ENCODE measurements at regions not wholly inside any gene's neighbourhood (a gene's known extent, or its start where the extent isn't known, plus 50 kb on each side); places are given as distances from the start of the nearest gene placed in this dataset.

DNA sequence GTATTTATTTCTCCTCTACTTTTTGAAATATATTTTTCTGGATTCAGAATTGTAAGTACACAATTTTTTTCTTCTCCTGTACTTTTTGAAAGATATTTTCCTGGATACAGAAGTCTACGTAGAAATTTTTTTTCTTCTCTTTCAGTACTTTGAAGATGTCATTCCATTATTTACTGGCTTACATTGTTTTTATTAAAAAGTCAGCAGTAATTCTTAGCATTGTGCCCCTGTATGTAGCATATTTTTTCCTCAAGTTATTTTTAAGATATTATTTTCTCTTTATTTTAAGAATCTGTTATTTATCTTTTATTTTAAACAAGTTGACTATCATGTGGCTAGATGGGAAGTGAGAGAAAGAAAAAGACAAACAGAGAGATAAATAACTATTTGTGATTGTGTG, 119.0 kb upstream of the NPSR1 start:
- BruUV-seq (replicated peaks), result no TSS peak
- no peaks in the 10 kb centered on the region for H3K9me2 ChIP-seq (ENCODE audit: insufficient read depth)
- no peaks in the 10 kb centered on the region for H3K36me3 ChIP-seq (ENCODE audit: low read depth)
- no peak overlapping the region for H3K27ac ChIP-seq
- H3K9me3 ChIP-seq (ENCODE audit: insufficient read depth, low read depth), result peaks cover 6% of the 10 kb centered on the region
- CTCF ChIA-PET, result no interaction called here
- H3K4me1 ChIP-seq (replicated peaks; ENCODE audit: insufficient read depth), result no peaks in the 10 kb centered on the region
- no peak for TF ChIP-seq EZH2 (IDR thresholded peaks at IDR 0.05; ENCODE audit: low read depth)
- TF ChIP-seq CTCF (conservative IDR thresholded peaks at IDR 0.05), result no peak
- intact Hi-C loops (cut with micrococcal nuclease; ENCODE audit: unreplicated experiment), result no loop called here
- no peak overlapping the region for H2AFZ ChIP-seq
- POLR2A ChIA-PET (ENCODE audit: unreplicated experiment), result no interaction called here
- no peaks in the 10 kb centered on the region for H3F3A ChIP-seq (ENCODE audit: insufficient read depth, low read depth)
- DNase-seq, result no peak
- no peaks in the 10 kb centered on the region for H3K79me2 ChIP-seq (ENCODE audit: low read depth)
- no peaks in the 10 kb centered on the region for H4K20me1 ChIP-seq (ENCODE audit: insufficient read depth)
- H3K4me2 ChIP-seq, result no peak overlapping the region
- no peak overlapping the region for H3K4me3 ChIP-seq
- H3K27me3 ChIP-seq (ENCODE audit: insufficient read depth, low read depth), result no peaks in the 10 kb centered on the region

GRCh38 chr7:34544621-34545020, 113.4 kb upstream of the NPSR1 start:
- BruUV-seq (replicated peaks), result no TSS peak
- no peaks in the 10 kb centered on the region for H3K27me3 ChIP-seq (ENCODE audit: insufficient read depth, low read depth)
- H3K79me2 ChIP-seq (ENCODE audit: low read depth), result no peaks in the 10 kb centered on the region
- DNase-seq, result no peak
- H4K20me1 ChIP-seq (ENCODE audit: insufficient read depth), result no peaks in the 10 kb centered on the region
- H3K4me3 ChIP-seq, result no peak overlapping the region
- no peak overlapping the region for H3K4me2 ChIP-seq
- ChIA-PET CTCF (no interaction called here), POLR2A (ENCODE audit: unreplicated experiment) (no interaction called here)
- H3K4me1 ChIP-seq (replicated peaks; ENCODE audit: insufficient read depth), result no peaks in the 10 kb centered on the region
- no peak overlapping the region for H3K27ac ChIP-seq
- intact Hi-C loops (cut with micrococcal nuclease; ENCODE audit: unreplicated experiment), result no loop called here
- no peaks in the 10 kb centered on the region for H3K36me3 ChIP-seq (ENCODE audit: low read depth)
- H3F3A ChIP-seq (ENCODE audit: insufficient read depth, low read depth), result no peaks in the 10 kb centered on the region
- peaks cover 6% of the 10 kb centered on the region; the same call in 1 of the 2 replicates for H3K9me2 ChIP-seq (ENCODE audit: insufficient read depth)
- H3K9me3 ChIP-seq (ENCODE audit: insufficient read depth, low read depth), result no peaks in the 10 kb centered on the region; the same call in 1 of the 2 replicates
- TF ChIP-seq EZH2 (IDR thresholded peaks at IDR 0.05; ENCODE audit: low read depth) (no peak), CTCF (conservative IDR thresholded peaks at IDR 0.05) (no peak)
- H2AFZ ChIP-seq, result no peak overlapping the region; the same call in 1 of the 2 replicates

DNA sequence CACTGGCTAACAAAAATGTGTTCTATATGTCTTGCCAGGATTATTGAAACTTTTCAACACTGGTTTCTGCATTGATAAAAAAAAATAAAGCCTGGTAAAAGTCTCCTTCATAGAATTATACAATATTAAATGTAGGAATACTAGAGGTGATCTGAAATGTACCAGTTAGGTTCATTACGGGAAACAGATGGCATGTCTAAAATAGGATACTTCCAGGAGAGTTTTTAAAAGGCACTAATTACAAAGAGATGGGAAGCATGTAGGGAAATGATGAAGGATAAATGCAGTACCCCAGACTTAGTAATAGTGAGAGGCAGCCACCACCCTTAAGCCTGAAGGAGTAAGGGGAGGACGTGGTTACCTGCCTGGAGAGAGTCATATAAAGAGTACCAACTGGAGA, 107.0 kb upstream of the NPSR1 start:
- Histone ChIP-seq H3K4me2 (no peak overlapping the region), H3K9me2 (ENCODE audit: insufficient read depth) (peaks cover 3% of the 10 kb centered on the region; the same call in 1 of the 2 replicates), H3K4me3 (no peak overlapping the region), H3K27me3 (ENCODE audit: insufficient read depth, low read depth) (0 out of 2 replicates have a peak, but pooled peaks cover 2% of the 10 kb centered on the region), H3K27ac (no peak overlapping the region), H3K4me1 (replicated peaks; ENCODE audit: insufficient read depth) (no peaks in the 10 kb centered on the region), H3F3A (ENCODE audit: insufficient read depth, low read depth) (no peaks in the 10 kb centered on the region), H4K20me1 (ENCODE audit: insufficient read depth) (no peaks in the 10 kb centered on the region), H3K79me2 (ENCODE audit: low read depth) (no peaks in the 10 kb centered on the region), H3K9me3 (ENCODE audit: insufficient read depth, low read depth) (no peaks in the 10 kb centered on the region), H2AFZ (no peak overlapping the region), H3K36me3 (ENCODE audit: low read depth) (no peaks in the 10 kb centered on the region)
- ChIA-PET CTCF (no interaction called here), POLR2A (ENCODE audit: unreplicated experiment) (no interaction called here)
- no TSS peak for BruUV-seq (replicated peaks)
- DNase-seq, result no peak
- TF ChIP-seq CTCF (conservative IDR thresholded peaks at IDR 0.05) (no peak), EZH2 (IDR thresholded peaks at IDR 0.05; ENCODE audit: low read depth) (no peak)
- intact Hi-C loops (cut with micrococcal nuclease; ENCODE audit: unreplicated experiment), result no loop called here

Data from PC-9 (cell line).